ENCODE measurements at regions not wholly inside any gene's neighbourhood (a gene's known extent, or its start where the extent isn't known, plus 50 kb on each side); places are given as distances from the start of the nearest gene placed in this dataset.

DNA sequence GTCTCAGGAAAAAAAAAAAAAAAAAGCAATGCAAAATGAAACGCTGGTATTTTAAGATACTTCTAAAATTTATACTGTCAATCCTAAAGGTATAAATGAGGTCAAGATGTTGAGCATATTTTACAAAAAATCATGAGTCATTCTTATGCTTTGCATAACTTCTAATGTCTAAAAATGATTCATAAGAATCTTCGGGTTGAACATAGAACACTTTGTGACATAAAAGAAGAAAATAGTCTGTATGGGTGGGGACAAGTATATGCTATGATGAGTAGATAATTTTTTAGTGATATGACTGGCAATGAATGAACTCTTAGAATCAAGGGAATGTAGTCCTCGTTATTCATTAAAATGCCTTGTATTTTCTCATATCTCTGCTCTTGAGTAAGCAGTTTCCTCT lies 416.9 kb upstream of the USP24 start:
- no peak for TF ChIP-seq POLR2AphosphoS5 (IDR thresholded peaks at IDR 0.05)
- no peak for TF ChIP-seq CTCF (IDR thresholded peaks at IDR 0.05)

Data from prostate gland (tissue), 2 donors.